HG02678 (cell line): ENCODE measurements at regions not wholly inside any gene's neighbourhood (a gene's known extent, or its start where the extent isn't known, plus 50 kb on each side); places are given as distances from the start of the nearest gene placed in this dataset.

ENCODE experiments used
- ATAC-seq: cut with Tn5 transposase; IDR thresholded peaks from one replicate; pipeline ENCODE4 v1.9.1; 2021; ENCODE audit warnings: mild to moderate bottlenecking, moderate library complexity; ENCODE audit not compliant: unreplicated experiment

DNA sequence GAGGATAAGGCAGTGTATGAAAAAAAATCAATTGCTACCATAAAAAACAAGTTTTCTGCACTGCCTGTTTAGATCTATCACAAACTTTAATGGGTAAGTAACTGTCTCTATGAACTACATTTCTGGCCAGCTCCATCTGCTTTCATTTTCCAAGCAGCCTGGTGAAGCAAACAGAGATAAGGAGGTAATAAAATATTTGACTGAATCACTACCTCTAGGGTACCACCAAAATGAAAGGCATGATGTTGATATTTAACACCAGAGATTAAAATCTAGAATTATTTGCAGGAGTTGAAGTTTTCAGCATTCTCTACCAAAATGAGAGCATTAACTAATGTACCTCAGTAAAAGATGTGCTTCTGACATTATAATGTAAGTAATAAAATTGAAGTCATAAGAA is 863.5 kb upstream of the MGAT4C start:
- ATAC-seq, result no peak

DNA sequence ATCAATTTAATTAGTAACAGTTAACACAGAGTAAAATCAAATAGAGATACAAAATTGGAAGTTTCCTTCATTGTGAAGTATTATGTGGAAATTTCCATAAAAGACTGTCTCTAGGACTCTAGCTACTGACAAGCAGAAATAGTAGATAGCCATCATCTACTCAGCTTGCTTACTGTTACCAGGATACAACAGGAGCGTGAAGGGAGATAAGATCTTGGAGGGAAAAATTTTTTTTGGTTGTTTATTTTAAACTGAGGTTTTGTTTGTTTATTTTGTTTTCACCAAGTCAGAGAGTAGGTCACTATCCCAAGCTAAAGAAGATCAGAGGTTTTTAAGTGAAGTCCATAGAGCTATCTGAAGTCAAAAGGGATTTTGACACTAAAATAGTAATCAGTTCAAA is 861.3 kb upstream of the MGAT4C start:
- no peak for ATAC-seq

DNA sequence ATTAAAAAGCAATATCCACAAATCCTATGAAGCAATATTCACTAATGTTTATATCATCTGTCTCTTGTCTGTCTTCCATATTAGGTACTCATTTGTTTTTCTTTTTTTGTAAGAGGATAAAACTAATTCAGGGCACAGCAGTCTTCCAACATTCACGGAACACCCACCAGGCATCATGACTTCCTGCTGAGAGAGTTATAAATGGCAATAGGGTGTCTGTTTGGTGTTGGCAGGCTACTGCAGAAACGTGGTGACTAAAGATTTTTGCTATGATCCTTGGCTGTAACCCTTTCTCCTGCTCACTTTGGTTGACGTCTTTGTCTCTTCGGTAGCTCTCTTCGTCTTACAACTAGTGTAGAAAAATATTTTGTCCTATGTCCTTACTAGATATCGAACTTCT is 860.6 kb upstream of the MGAT4C start:
- ATAC-seq, result no peak

DNA sequence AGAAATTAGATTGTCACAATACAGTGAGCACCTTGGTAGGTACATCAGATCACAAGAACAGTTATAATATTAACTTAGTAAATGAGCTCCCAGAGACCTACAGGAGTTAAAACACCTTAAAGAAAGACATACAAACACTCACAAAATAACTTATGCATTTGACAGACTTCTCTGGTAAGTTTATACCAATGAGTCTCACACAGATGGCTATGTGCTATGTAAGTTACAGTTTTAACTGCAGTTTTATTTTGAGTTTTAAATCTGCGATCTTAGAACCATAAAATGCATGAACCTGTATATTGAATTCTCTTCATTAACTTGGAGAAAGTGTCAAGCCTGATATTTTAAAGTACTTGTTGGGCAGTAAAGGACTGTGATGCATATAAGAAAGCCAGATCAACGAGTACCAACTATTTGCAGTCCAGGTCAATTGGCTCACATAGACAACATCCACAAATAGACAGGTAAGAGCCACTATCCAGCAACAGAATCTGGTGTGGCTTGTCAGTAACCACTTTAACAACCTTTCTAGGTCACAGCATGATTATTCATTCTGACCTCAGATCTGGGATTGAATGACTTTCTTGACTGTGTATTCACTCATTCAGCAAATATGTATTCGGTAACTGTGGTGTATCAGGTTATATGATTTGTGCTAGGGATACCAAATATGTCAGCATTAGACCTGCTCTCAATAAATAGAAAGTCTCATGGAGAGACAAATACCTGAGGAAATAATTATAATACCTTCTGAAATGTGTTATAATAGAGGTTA is 856.6 kb upstream of the MGAT4C start:
- ATAC-seq, result no peak

DNA sequence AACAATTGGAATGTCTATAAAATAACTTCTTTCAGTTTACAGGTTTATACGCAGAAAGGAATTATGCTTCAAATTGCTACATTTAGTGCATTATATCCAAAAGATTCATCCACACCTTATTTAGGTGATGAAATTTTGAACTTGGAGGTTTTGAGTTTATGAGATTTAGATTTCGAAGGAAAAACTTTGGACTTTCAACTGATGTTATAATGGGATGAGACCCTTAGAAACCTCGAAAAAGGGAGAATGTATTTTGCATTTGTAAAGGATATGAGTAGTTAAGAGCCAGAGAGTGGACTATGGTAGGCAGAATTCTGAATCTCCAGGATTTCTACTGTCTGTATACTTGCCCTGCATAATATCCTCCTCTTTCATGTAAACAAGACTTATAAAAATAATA is 851.6 kb upstream of the MGAT4C start:
- ATAC-seq, result no peak

DNA sequence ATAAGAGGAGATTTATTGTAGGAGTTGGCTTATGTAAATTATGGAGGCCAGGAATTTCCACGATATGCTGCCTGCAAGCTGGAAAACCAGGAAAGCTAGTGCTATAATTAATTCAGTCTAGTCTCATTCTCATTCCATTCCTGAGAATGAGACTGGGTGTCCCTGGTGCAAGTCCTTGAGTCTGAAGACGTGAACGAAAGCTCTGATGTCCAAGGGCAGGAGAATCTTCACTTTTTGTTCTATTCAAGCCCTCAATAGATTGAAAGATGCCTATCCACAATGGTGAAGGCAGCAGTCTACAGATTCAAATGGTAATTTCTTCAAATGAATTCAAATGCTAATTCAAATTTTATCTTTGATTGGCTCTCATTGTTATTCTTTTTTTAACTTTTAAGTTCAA is 851.1 kb upstream of the MGAT4C start:
- ATAC-seq, result no peak

DNA sequence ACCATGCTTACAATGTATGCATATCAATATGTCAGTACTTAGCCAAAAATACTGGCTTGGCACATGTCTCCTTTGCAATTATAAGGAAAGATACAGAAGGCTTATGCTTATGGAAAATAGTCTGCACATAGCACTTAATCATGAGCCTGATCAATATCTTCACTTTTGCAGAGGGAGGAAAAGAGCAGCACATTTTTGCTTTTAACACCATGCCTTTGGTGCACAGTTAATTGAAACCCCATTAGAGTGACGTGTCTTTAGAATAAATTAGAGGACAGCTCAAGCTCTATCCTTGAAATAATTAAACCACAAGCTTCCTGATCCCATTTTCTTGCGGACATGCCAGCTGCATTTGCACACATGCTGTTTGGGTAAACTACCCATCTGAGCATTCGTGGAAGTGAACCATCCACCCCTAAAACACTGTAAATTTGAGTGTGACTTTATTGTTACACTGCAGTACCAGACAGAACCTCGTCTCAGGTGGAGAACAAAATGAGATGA is 839.9 kb upstream of the MGAT4C start:
- no peak for ATAC-seq

DNA sequence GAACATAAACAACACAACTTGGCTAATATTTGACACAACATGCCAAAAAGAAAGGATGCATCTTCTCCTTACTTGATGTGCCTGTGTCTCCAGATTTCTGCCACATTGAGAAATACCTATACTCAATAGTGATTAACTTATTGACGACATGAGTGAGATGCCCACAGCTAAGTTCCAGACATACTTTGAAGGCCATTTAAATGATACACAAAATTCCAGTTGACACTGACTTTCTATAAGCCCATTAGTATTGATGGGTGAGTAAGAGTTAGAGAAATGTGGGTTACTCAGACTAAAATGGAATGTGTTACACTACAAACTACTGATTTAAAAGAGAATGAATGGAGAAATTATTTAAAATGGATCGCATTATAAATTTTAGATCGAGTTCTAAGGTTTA is 838.2 kb upstream of the MGAT4C start:
- no peak for ATAC-seq

DNA sequence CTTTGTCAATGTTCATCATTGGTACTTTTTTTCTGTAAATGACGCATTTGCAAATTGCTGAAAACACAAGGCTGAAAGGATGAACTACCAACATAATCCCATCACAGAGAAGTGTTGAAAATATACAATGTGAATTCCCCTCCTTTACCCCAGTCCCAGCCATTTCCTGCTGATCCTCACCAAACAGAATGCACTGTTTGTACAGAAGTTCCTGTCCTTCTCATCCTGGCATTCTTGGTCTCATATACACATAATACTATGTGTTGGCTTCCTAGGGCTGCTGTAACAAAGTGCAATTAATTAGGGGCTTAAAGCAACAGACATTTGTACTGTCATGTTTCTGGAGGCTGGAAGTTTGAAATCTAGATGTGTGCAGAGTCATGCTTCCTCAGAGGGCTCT is 836.2 kb upstream of the MGAT4C start:
- ATAC-seq, result no peak

DNA sequence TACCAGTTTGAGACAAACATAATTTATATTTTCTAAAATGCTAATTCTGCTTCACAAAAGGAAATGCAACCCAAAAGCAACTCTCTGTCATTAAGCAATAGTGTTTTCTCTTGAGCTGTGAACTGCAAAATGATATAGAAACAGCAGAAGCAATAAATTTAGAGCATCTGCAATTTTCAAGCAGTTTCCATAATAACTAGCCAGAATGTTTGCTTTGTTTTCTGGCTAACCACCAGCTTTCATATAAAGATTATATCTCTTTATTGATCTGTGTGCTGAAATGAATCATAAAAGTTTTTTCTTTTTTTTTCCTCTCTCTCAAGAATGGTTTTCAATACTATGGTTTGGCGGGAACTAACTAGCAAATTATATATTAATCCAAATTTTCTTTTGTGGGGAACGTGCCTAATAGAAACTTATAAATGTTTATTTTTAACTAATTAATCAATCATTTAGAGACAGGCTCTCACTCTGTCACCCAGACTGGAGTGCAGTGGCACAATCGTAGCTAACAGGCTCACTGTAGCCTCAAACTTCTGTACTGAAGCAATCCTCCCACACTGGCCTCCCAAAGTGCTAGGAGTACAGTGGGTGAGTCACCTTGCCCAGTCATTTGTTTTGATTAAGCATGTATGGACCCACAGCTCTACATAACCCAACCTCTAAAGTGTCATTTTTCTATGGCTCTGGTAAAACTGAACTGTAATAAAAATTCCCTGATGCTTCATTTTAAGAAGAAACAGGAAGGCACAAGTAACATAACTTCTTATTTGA is 830.1 kb upstream of the MGAT4C start:
- no peak for ATAC-seq

DNA sequence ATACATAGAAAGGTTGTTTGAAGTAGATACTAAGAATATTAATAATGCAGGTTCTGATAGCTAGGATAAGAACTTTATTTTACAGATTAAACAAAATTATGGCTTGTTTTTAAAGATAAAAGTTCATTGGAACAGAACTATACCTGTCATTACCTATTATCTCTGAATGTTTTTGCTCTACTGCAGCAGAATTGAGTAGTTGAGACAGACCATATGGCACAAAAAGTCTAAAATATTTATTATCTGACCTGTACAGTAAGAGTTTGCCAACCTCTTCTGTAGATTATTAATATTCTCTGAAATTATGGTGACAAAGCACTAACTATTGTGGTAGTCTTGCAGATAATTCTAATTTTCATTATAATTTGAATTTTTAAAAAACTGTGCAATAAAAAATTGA is 829.1 kb upstream of the MGAT4C start:
- ATAC-seq, result no peak

DNA sequence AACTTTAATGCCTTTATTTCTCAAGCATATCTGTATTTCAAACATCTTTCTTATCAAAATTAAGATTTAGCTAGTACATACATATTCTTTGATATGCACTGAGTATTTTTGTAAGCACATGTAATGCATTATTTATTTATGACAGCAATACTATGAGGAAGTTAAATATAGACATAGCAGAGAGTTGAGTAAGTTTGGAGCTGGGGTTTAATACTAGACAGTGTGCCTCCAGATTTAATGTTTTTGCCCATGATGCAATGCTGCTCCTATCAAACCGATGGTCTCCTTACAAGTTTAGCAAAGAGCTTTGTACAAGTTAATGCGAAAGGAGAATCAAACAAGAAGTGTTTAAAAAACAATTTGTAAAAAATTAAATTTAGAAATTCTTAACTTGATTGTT is 826.6 kb upstream of the MGAT4C start:
- ATAC-seq, result no peak

DNA sequence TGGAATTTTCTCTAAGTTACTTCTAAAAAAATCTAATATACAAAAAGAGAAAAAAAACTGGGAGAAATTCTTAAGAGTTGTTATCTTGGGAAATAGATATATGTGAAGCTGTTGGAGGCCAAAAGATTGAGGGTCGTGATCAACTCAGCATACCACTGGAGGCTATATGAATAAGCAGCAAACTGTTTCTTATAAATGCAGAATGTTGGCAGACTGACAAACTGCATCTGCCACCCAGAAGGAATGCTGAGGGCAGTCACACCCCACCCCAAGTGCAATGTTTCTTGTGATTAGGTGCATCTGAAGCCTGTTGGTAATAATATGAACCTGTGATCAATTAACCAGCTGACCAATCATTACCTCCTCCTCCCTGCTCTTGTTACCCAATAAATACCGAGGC is 818.6 kb upstream of the MGAT4C start:
- ATAC-seq, result no peak

DNA sequence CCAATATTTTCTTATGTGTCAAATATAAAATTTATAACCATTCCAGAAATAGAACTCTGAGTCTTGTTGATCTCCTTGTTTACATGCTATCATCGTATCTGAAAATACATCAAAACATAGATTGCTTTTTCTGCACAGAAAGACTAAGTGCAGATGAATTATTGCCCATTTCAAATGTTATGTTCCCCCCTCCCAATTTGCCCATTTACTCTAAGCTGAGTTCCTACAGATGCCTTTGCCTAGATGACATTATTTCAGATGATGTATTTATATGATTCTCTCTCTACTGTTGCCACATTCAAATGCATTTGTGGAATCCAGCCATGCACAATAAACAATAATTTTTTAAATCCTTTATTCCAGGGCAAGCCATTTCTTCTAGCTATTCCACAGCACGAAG is 810.1 kb upstream of the MGAT4C start:
- no peak for ATAC-seq

DNA sequence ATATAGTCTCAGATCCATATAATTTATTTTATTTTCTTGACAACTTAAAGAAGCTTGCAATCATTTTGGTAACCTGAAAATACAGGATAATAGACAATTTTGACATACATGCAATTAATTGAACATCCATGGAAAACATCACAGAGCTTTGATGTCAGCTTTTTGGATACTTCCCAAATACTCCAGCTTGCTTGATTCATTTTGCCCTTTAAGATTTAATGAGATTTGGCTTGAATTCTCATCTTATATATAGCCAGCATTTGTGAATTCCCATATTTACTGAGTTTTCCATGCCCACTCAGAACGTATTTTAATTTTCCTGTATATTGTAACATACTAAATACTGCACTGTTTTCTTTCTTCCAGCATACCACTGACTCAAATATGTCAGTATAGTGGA is 803.0 kb upstream of the MGAT4C start:
- no peak for ATAC-seq

DNA sequence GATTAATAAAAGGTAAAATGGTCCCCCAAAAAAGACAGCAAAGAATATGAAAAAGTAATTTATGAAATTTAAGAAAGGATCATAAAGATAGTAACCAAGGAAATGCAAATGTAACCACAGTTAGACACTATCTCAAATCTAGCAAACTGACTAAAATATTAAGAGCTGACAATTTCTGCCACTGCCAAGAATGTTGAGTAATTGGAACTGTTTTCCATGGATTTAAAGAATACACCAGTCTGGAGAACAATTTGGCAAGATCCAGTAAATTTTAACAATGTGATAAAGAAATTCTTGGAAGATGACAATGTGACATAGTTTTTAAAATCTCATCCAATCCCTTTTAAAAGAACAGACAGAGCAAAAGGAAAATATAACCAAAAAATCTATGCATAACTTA is 798.0 kb upstream of the MGAT4C start:
- no peak for ATAC-seq

DNA sequence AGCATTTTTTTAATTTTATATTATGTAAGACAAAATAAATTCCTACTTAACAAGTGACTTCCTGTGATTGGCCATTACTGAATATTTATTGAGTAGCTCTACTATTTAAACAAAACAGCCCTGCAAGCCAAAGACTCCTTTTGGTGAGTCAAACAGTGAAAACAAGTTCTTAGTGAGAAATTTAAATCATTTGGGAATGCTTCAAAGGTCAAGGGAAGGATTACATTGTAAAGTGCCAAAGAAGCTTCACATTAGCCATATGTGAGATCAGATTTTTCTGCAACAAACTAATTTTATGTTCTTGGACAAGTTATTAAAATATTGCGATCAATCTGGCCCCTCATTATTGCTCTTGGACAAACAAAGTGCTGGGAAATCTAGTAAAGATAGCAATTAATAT is 795.4 kb upstream of the MGAT4C start:
- ATAC-seq, result no peak

DNA sequence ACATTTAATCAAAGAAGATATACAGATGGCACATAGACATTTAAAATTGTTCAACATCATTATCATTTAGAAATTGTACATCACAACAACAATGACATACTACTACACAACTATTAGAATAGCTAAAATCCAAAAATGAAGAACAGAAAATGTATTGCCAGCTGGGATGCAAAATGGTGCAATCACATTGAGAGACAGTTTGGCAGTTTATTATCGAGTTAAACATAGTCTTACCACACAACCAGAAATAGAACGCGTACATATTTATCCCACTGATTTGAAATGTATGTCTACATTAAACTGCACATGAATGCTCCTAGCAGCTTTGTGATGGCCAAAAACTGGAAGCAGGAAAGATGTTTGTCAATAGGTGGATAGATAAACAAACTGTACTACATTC is 791.5 kb upstream of the MGAT4C start:
- no peak for ATAC-seq

DNA sequence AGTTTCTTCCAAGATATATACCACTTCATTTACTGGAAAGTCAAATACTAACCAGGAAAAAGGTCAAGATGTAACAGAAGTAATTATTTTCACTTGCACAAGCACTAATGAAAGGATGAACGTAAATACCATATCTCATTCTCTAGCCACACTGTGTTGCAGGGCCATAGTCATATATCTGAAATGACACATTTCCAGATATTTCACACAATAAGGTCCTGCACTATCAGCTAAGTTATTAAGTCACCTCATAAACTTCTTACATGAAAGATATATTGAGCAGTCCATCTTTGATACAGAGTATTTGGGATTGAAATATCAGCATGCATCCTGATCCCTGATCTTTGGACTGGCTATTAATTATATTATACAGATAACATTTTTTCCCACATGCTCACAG is 783.3 kb upstream of the MGAT4C start:
- ATAC-seq, result no peak

DNA sequence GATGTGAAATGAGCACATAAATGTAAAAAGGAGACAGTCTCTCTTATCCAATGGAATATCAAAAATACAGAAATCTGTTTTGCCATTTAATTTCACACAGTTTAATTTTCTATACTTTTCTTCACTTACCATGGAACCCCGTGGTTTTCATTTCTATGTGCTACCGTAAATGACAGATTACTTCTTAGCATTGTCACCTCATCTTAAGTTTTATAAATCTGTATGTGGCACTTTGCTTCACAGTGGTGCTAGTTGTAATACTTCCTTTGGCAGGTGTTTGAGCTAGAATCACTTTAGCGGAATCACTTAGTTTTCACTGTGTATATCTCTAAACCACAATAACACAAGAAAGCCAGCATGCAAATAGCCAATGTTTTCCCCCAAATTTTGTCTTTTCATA is 781.9 kb upstream of the MGAT4C start:
- ATAC-seq, result no peak

DNA sequence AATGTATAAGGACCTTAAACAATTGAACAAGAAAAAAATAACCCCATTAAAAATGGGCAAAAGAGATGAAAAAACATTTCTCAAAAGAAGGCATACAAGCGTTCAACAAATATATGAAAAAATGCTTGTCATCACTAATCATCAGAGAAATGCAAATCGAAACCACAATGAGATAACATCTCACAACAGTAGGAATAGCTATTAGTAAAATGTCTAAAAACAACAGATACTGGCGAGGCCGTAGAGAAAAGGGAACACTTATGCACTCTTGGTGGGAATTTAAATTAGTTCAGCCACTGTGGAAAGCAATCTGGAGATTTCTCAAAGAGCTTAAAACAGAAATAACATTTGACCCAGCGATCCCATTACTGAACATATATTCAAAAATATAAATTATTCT is 769.8 kb upstream of the MGAT4C start:
- no peak for ATAC-seq

DNA sequence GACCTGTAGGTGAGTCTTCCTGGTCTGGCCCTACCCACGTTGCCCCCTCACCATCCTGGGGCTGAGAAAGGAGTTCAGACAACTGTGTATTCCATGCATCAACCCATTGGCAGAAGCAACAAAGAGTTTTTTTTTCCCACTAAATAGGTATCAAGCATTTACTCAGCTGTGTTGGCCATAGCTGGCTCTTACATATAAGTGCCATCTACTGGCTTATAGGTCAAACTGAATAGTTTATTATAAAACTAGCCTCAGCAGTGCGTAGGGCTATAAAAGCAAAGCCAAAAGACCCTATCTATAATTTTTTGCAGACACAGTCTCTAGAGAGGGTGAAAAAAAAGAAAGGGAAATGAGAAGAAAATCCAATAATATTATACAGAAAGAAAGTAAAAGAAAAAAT is 765.2 kb upstream of the MGAT4C start:
- ATAC-seq, result no peak
